ENCODE measurements at regions not wholly inside any gene's neighbourhood (a gene's known extent, or its start where the extent isn't known, plus 50 kb on each side); places are given as distances from the start of the nearest gene placed in this dataset.

DNA sequence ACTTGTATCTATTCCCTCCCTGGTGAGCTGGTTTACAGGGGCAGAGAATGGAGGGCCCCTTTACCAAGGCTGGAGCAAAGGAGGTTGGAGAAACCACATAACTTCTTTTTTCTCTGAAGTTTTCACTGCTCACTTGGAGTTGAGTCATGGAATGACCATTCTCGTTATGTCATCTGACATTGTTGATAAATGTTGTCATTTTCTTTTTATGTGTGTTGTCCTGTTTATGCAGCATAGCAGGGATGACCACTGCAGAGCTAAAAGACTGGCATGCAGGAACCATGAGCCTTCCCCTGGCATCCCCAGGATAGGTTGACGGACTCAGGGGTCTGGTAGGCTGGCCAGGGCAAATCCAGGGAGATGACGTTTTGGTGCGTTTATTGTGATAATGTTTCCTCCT lies 256.8 kb upstream of the DDHD1 start:
- H3K18ac ChIP-seq (ENCODE audit: insufficient read length, low read depth, low read length) = no peak overlapping the region
- H2BK5ac ChIP-seq (ENCODE audit: insufficient read length, low read length) = no peak overlapping the region
- H3K27me3 ChIP-seq (ENCODE audit: insufficient read depth, low read length) = no peaks in the 10 kb centered on the region
- no peaks in the 10 kb centered on the region for H3K9me3 ChIP-seq (ENCODE audit: control insufficient read depth, low read depth, low read length)
- no peak overlapping the region for H4K8ac ChIP-seq (replicated peaks; ENCODE audit: insufficient read length, low read depth, low read length)
- no peaks in the 10 kb centered on the region for H4K20me1 ChIP-seq (ENCODE audit: control insufficient read depth, insufficient read depth, insufficient read length)
- H3K56ac ChIP-seq (ENCODE audit: insufficient read length, low read depth, low read length) = no peak overlapping the region
- no peaks in the 10 kb centered on the region for H3K79me1 ChIP-seq (ENCODE audit: insufficient read depth, low read depth, low read length, poor library complexity, severe bottlenecking)
- no peaks in the 10 kb centered on the region; a peak in 1 of 7 replicates for H3K36me3 Mint-ChIP-seq (ENCODE audit: insufficient read depth in 1 of 3, low read depth in 3 of 3)
- TF ChIP-seq CTCF (conservative IDR thresholded peaks at IDR 0.05) = no peak
- DNase-seq = no peak
- H2AFZ ChIP-seq (ENCODE audit: low read length) = no peak overlapping the region
- H2BK12ac ChIP-seq (ENCODE audit: insufficient read length, low read depth, low read length) = no peak overlapping the region
- H4K5ac ChIP-seq (ENCODE audit: insufficient read length, low read depth, low read length) = no peak overlapping the region
- no peak overlapping the region for H3K4ac ChIP-seq (ENCODE audit: low read depth, low read length)
- H3K4me1 Mint-ChIP-seq = peaks cover 2 to 7% of the 10 kb centered on the region in 2 experiments; a peak in 2 of 4 replicates
- no peak overlapping the region for H3K4me2 ChIP-seq (ENCODE audit: insufficient read depth, insufficient read length, low read length)
- H3K4me3 Mint-ChIP-seq = no peak overlapping the region
- H2BK20ac ChIP-seq (ENCODE audit: low read depth, low read length, poor library complexity, severe bottlenecking) = no peak overlapping the region
- H3K9ac ChIP-seq (ENCODE audit: extremely low read depth, insufficient read length, low read length) = no peak overlapping the region
- H4K91ac ChIP-seq (ENCODE audit: insufficient read length, low read depth, low read length) = no peak overlapping the region
- H3K9me3 Mint-ChIP-seq = no peaks in the 10 kb centered on the region
- no peak overlapping the region for H3K23ac ChIP-seq (ENCODE audit: insufficient read length, low read depth, low read length)
- no peaks in the 10 kb centered on the region for H3K79me2 ChIP-seq (ENCODE audit: insufficient read depth, low read length)
- H2AK5ac ChIP-seq (ENCODE audit: insufficient read length, low read length) = no peak overlapping the region
- H3K14ac ChIP-seq (ENCODE audit: insufficient read depth, low read length) = no peak overlapping the region
- H3K27ac ChIP-seq (ENCODE audit: insufficient read length, low read depth, low read length) = no peak overlapping the region
- H2BK15ac ChIP-seq (ENCODE audit: low read depth, low read length) = no peak overlapping the region
- no peaks in the 10 kb centered on the region for H3K27me3 Mint-ChIP-seq (ENCODE audit: low read depth)
- no peaks in the 10 kb centered on the region for H3K4me1 ChIP-seq (ENCODE audit: insufficient read depth, low read length)
- no peaks in the 10 kb centered on the region for H3K23me2 ChIP-seq (ENCODE audit: insufficient read length, low read depth, low read length, poor library complexity, severe bottlenecking)
- no CpG with 5 or more reads among the region's 4 CpGs for WGBS (ENCODE audit: extremely low coverage, insufficient read length, low lambda C conversion rate)
- H3T11ph ChIP-seq (ENCODE audit: low read length) = no peak overlapping the region
- no peak overlapping the region for H3K27ac Mint-ChIP-seq
- H2BK120ac ChIP-seq (ENCODE audit: low read depth, low read length, poor library complexity, severe bottlenecking) = no peak overlapping the region
